Neural cell (in vitro differentiated cells): ENCODE measurements at regions not wholly inside any gene's neighbourhood (a gene's known extent, or its start where the extent isn't known, plus 50 kb on each side); places are given as distances from the start of the nearest gene placed in this dataset.

ENCODE experiments used
- H2AFZ ChIP-seq: fragments of 200-600, 300-800 bp; sonication (generic), shearing (Covaris generic); 2 replicates; pipeline ENCODE4 v1.6.0; 2014; ENCODE audit warnings: low read depth, mild to moderate bottlenecking, antibody characterized with exemption, low read length, moderate library complexity
- H3F3A ChIP-seq: fragments of 200-600 bp; shearing (Covaris generic); 2 replicates; pipeline ENCODE4 v1.6.1; 2016; ENCODE audit warnings: mild to moderate bottlenecking, moderate library complexity, mixed read lengths, antibody characterized with exemption, low read length; ENCODE audit not compliant: insufficient read depth, poor library complexity, severe bottlenecking
- H3K27ac ChIP-seq: fragments of 200-600, 300-800 bp; sonication (generic), shearing (Covaris generic); 2 replicates; pipeline ENCODE4 v1.5.1; 2014; ENCODE audit warnings: mild to moderate bottlenecking, low read length, moderate library complexity
- H3K27me3 ChIP-seq: fragments of 300-800, 200-600 bp; sonication (generic), shearing (Covaris generic); 2 replicates; pipeline ENCODE4 v1.6.0; 2014; ENCODE audit warnings: mild to moderate bottlenecking, low read depth, low read length, moderate library complexity; ENCODE audit not compliant: insufficient read depth
- H3K36me3 ChIP-seq: fragments of 300-800, 200-600 bp; sonication (generic), shearing (Covaris generic); 2 replicates; pipeline ENCODE4 v1.5.1; 2014; ENCODE audit warnings: mild to moderate bottlenecking, antibody characterized with exemption, low read length, moderate library complexity; ENCODE audit not compliant: insufficient read depth
- H3K4me2 ChIP-seq: fragments of 300-800, 200-600 bp; sonication (generic), shearing (Covaris generic); 2 replicates; pipeline ENCODE4 v1.6.0; 2014; ENCODE audit warnings: mild to moderate bottlenecking, low read length
- H3K4me3 ChIP-seq: fragments of 300-800, 200-600 bp; sonication (generic), shearing (Covaris generic); 2 replicates; pipeline ENCODE4 v1.5.1; 2014; ENCODE audit warnings: mild to moderate bottlenecking, low read length, moderate library complexity
- H3K79me2 ChIP-seq: fragments of 200-600 bp; shearing (Covaris generic); replicated peaks from 2 replicates; pipeline ENCODE4 v1.6.0; 2014; ENCODE audit warnings: mild to moderate bottlenecking, low read length, moderate library complexity; ENCODE audit not compliant: insufficient read depth
- H3K9ac ChIP-seq: fragments of 300-800, 200-600 bp; sonication (generic), shearing (Covaris generic); 2 replicates; pipeline ENCODE4 v1.6.1; 2016; ENCODE audit warnings: mild to moderate bottlenecking, low read length, mixed read lengths
- H3K9me2 ChIP-seq: fragments of 200-600 bp; shearing (Covaris generic); 2 replicates; pipeline ENCODE4 v1.6.1; 2016; ENCODE audit warnings: mild to moderate bottlenecking, low read length, mixed read lengths; ENCODE audit not compliant: insufficient read depth
- H3K9me3 ChIP-seq: fragments of 200-600, 300-800 bp; sonication (generic), shearing (Covaris generic); 2 replicates; pipeline ENCODE4 v1.6.1; 2016; ENCODE audit warnings: mild to moderate bottlenecking, mixed run types, low read length, moderate library complexity, mixed read lengths
- H4K20me1 ChIP-seq: fragments of 200-600 bp; shearing (Covaris generic); 2 replicates; pipeline ENCODE4 v1.6.1; 2016; ENCODE audit warnings: mild to moderate bottlenecking, mixed run types; ENCODE audit not compliant: insufficient read depth
- EP300 ChIP-seq: fragments of 450-650 bp; conservative IDR thresholded peaks from 2 replicates; pipeline ENCODE4 v1.6.1; 2014; ENCODE audit warnings: antibody characterized with exemption, mild to moderate bottlenecking, moderate library complexity; ENCODE audit not compliant: poor library complexity, severe bottlenecking
- EZH2 ChIP-seq: fragments of 200-600, 300-800 bp; shearing (Covaris generic), sonication (generic); IDR thresholded peaks from 2 replicates; pipeline ENCODE4 v1.6.1; 2014; ENCODE audit warnings: antibody characterized with exemption, low read length, borderline replicate concordance, mild to moderate bottlenecking; ENCODE audit not compliant: insufficient read depth, poor library complexity, severe bottlenecking
- MXI1 ChIP-seq: fragments of 450-650 bp; conservative IDR thresholded peaks from 2 replicates; pipeline ENCODE4 v1.6.1; 2014; ENCODE audit warnings: antibody characterized with exemption, mild to moderate bottlenecking; ENCODE audit not compliant: poor library complexity, severe bottlenecking
- POLR2AphosphoS5 ChIP-seq: IDR thresholded peaks from 2 replicates; pipeline ENCODE4 v1.6.1; 2012
- RAD21 ChIP-seq: fragments of 450-650 bp; conservative IDR thresholded peaks from 2 replicates; pipeline ENCODE4 v1.6.1; 2014; ENCODE audit warnings: antibody characterized with exemption, mild to moderate bottlenecking, moderate library complexity
- SMC3 ChIP-seq: fragments of 450-650 bp; conservative IDR thresholded peaks from 2 replicates; pipeline ENCODE4 v1.6.1; 2014; ENCODE audit warnings: antibody characterized with exemption, mild to moderate bottlenecking, moderate library complexity; ENCODE audit not compliant: poor library complexity
- TAF1 ChIP-seq: IDR thresholded peaks from 2 replicates; pipeline ENCODE4 v1.6.1; 2012; ENCODE audit warnings: low read depth
- TF ChIP-seq, protein P1 (sequence below): fragments of 450-650 bp; IDR thresholded peaks from 2 replicates; pipeline ENCODE4 v1.5.1; 2014; ENCODE audit warnings: antibody characterized with exemption, mild to moderate bottlenecking, moderate library complexity; ENCODE audit not compliant: poor library complexity, severe bottlenecking
- TF ChIP-seq, protein P2 (sequence below): IDR thresholded peaks from 2 replicates; pipeline ENCODE4 v1.6.1; 2012; ENCODE audit warnings: borderline replicate concordance

DNA sequence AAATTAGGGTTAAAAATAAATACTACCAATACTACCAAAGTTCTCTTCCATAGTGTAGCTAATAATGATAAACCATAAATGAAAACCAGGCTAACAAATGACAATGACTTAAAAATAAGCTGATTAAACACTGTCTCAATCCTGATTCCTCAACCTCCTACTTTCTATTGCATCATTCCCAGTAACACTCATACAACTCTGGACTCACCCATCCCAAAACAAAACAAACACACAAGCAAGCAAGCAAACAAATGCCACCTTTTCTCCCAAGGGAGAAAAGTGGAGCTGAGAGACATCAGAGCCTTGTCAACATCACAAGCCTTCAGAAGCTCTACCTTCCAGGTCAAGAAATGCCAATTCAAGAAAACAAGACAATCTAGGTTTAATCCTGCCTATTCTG lies 620.7 kb downstream of the NYAP2 start:
- Histone ChIP-seq H3K9me3 (no peaks in the 10 kb centered on the region), H3K4me2 (no peak overlapping the region), H3K9ac (no peak overlapping the region), H3K27me3 (no peaks in the 10 kb centered on the region), H3K36me3 (no peaks in the 10 kb centered on the region), H3K27ac (no peak overlapping the region), H4K20me1 (no peaks in the 10 kb centered on the region), H3K4me3 (no peak overlapping the region), H3F3A (no peaks in the 10 kb centered on the region), H2AFZ (no peak overlapping the region), H3K9me2 (no peaks in the 10 kb centered on the region), H3K79me2 (no peaks in the 10 kb centered on the region)
- TF ChIP-seq, protein P1, sequence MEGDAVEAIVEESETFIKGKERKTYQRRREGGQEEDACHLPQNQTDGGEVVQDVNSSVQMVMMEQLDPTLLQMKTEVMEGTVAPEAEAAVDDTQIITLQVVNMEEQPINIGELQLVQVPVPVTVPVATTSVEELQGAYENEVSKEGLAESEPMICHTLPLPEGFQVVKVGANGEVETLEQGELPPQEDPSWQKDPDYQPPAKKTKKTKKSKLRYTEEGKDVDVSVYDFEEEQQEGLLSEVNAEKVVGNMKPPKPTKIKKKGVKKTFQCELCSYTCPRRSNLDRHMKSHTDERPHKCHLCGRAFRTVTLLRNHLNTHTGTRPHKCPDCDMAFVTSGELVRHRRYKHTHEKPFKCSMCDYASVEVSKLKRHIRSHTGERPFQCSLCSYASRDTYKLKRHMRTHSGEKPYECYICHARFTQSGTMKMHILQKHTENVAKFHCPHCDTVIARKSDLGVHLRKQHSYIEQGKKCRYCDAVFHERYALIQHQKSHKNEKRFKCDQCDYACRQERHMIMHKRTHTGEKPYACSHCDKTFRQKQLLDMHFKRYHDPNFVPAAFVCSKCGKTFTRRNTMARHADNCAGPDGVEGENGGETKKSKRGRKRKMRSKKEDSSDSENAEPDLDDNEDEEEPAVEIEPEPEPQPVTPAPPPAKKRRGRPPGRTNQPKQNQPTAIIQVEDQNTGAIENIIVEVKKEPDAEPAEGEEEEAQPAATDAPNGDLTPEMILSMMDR: no peak
- no peak for TF ChIP-seq EZH2
- TF ChIP-seq, protein P2, sequence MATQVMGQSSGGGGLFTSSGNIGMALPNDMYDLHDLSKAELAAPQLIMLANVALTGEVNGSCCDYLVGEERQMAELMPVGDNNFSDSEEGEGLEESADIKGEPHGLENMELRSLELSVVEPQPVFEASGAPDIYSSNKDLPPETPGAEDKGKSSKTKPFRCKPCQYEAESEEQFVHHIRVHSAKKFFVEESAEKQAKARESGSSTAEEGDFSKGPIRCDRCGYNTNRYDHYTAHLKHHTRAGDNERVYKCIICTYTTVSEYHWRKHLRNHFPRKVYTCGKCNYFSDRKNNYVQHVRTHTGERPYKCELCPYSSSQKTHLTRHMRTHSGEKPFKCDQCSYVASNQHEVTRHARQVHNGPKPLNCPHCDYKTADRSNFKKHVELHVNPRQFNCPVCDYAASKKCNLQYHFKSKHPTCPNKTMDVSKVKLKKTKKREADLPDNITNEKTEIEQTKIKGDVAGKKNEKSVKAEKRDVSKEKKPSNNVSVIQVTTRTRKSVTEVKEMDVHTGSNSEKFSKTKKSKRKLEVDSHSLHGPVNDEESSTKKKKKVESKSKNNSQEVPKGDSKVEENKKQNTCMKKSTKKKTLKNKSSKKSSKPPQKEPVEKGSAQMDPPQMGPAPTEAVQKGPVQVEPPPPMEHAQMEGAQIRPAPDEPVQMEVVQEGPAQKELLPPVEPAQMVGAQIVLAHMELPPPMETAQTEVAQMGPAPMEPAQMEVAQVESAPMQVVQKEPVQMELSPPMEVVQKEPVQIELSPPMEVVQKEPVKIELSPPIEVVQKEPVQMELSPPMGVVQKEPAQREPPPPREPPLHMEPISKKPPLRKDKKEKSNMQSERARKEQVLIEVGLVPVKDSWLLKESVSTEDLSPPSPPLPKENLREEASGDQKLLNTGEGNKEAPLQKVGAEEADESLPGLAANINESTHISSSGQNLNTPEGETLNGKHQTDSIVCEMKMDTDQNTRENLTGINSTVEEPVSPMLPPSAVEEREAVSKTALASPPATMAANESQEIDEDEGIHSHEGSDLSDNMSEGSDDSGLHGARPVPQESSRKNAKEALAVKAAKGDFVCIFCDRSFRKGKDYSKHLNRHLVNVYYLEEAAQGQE: no peak
- TF ChIP-seq MXI1: no peak
- TF ChIP-seq POLR2AphosphoS5: no peak
- TF ChIP-seq EP300: no peak
- TF ChIP-seq RAD21: no peak
- TF ChIP-seq TAF1: no peak
- no peak for TF ChIP-seq SMC3

DNA sequence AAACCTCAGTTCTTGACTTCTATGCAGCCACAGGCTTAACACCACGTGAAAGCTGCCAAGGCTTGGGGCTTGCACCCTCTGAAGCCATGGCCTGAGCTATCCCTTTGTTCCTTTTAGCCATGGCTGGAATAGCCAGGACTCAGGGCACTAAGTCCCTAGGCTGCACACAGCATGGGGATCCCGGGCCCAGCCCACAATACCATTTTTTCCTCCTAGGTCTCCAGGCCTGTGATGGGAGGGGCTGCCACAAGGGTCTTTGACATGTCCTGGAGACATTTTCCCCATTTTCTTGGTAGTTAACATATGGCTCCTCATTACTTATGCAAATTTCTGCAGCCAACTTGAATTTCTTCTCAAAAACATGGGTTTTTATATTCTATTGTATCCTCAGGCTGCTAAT lies 619.1 kb downstream of the NYAP2 start:
- no peaks in the 10 kb centered on the region for H3F3A ChIP-seq
- H3K9ac ChIP-seq: no peak overlapping the region
- no peak overlapping the region for H2AFZ ChIP-seq
- H3K79me2 ChIP-seq: no peaks in the 10 kb centered on the region
- no peaks in the 10 kb centered on the region for H3K9me2 ChIP-seq
- no peak overlapping the region for H3K27ac ChIP-seq
- H3K36me3 ChIP-seq: no peaks in the 10 kb centered on the region
- H3K9me3 ChIP-seq: no peaks in the 10 kb centered on the region
- H3K4me2 ChIP-seq: no peak overlapping the region
- no peaks in the 10 kb centered on the region for H4K20me1 ChIP-seq
- no peaks in the 10 kb centered on the region for H3K27me3 ChIP-seq
- H3K4me3 ChIP-seq: no peak overlapping the region
- TF ChIP-seq EZH2: no peak
- TF ChIP-seq TAF1: no peak
- TF ChIP-seq, protein P1: no peak
- TF ChIP-seq, protein P2: no peak
- TF ChIP-seq RAD21: no peak
- no peak for TF ChIP-seq SMC3
- TF ChIP-seq MXI1: no peak
- TF ChIP-seq POLR2AphosphoS5: no peak
- no peak for TF ChIP-seq EP300
